A172 (cell line): ENCODE measurements at regions not wholly inside any gene's neighbourhood (a gene's known extent, or its start where the extent isn't known, plus 50 kb on each side); places are given as distances from the start of the nearest gene placed in this dataset.
"Not testable (repeated sequence)": the region's sequence is repeated elsewhere in the genome, so short reads cannot be mapped to it uniquely, and the experiment has no call there.

ENCODE experiments used
- DNase-seq: peaks from one replicate; pipeline ENCODE4 v3.0.0-alpha.2; 2015; ENCODE audit warnings: low spot score

- DNase-seq, result no peak
Measured at GRCh38 chr3:109995377-109995776, 658.0 kb upstream of the DPPA4 start.

DNA sequence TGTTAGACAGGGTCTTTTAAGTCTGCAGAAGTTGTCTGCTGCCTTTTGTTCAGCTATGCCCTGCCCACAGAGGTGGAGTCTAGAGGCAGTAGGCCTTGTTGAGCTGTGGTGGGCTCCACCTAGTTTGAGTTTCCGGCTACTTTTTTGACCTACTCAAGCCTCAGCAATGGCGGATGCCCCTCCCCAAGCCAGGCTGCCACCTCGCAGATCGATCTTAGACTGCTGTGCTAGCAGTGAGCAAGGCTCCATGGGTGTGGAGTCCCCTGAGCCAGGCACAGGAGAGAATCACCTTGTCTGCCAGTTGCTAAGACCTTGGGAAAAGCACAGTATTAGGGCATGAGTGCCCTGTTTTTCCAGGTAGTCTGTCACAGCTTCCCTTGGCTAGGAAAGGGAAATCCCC is 664.6 kb upstream of the DPPA4 start:
- DNase-seq, result not testable (repeated sequence)

DNA sequence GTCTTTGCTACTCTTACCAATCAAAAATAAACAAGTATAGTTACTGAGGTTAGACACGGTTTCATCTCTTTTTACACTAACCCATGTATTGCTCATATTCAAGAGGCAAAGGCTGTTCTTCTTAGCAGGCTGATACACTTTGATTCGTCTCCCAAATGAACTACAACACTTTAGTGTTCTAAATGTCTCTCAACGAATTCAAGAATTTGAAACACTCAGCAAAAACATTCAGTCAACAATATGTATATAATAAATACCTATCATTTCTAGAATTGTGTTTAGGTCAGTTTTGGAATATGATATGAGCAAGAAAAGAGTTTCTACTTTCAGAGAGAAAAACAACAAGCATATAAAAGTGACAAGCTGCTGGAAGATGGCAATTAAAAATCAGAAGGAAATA is 669.6 kb upstream of the DPPA4 start:
- no peak for DNase-seq

GRCh38 chr3:110015231-110015963 is 678.1 kb upstream of the DPPA4 start:
- DNase-seq, result no peak

DNA sequence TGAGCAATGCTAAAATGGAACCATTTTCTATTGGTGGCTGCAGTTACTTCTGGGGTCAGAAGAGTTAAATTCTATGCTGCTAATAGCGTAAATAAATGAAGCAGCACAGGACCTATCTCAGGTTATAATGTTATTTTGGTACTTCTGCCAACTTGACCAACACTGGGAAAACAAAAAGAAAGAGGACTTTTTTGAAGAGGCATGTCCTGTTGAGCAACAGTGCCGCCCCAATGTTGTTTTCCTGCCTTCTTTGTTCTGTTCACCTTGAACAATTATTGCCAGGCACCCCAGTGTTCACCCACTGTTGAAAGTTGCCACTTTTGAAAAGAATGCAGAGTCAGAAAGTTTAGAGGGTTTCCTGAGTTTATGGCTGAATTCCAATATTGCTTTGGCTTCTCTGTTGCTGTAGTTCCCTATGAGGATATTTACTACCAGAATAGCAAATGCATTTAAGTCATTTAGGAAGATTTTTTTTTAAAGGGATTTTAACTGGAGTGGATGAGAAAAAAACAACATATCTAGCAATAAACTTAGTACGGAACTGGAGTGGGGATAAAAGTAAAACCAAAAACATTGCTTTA is 679.0 kb upstream of the DPPA4 start:
- no peak for DNase-seq

DNA sequence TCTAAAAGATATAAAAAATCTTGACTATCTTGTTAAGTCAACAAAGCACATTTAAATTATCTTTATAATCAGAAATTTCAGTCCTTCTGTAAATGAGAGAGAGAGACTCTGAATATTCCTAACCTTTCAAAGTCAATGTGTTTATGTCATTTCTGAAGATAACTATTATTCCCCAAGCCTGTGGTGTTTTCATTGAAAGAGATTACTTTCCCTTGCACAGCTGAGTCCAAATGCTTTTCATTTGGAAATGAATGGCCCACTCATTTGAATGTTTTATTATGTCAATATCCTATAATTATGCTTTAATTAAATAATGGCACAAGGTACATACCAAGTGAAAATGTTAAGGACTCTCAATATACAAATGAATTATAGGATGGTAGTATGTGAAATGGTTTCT is 680.0 kb upstream of the DPPA4 start:
- no peak for DNase-seq

- DNase-seq, result no peak
Measured at GRCh38 chr3:110021659-110022058, 684.3 kb upstream of the DPPA4 start.

GRCh38 chr3:110023022-110023421 is 685.7 kb upstream of the DPPA4 start:
- DNase-seq, result not testable (repeated sequence)

DNA sequence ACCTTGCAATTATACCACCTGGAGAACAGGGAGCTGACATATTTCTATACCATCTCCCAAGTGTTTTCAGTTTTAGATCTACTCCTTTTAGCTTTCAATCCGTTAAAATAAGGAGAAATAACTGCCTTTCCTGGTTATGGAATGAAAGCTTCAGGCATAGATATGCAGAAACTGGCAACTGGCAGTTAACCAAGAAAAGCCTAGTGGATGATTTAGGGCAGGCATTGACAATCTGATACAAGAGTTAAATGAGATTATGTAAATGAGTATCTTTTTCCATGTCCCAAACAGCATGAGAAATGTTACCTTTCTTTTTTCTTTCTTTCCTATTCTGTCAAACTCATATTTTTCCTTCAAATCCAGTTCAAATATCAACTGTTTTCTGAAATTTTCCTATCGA is 689.1 kb upstream of the DPPA4 start:
- DNase-seq, result peak; percentile 7

DNA sequence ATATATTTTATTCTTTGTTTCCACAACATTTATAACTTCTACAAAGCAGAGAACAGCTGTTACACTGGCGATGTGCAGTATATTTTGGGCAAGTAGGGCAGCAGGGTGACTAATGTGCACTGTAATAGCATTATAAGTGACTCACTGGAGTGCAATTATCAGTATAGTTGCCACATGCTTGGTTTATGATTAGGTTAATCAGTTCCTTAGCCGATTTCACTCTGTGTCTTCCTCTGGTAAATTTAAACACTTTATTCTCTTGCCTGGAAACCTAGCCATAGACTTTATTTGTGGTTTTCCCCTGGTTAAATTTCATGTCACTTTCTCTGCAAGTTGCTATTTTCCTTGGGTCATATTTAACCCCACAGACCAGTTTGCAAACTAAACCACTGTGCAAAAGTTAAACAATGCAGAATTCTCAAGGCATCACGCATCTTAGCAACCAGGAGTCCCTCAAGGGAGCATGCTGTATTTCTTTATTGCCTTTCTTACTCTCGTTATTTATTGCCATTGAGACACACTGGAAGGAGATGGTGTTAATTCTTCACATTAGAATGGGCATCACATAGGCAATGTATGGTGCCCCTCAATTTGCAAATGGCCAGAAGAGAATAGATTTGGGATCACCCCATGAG is 690.2 kb upstream of the DPPA4 start:
- peak; percentile 76 for DNase-seq

- no peak for DNase-seq
Measured at GRCh38 chr3:110031975-110032374, 694.6 kb upstream of the DPPA4 start.

GRCh38 chr3:110059431-110059830 is 722.1 kb upstream of the DPPA4 start:
- no peak for DNase-seq

DNA sequence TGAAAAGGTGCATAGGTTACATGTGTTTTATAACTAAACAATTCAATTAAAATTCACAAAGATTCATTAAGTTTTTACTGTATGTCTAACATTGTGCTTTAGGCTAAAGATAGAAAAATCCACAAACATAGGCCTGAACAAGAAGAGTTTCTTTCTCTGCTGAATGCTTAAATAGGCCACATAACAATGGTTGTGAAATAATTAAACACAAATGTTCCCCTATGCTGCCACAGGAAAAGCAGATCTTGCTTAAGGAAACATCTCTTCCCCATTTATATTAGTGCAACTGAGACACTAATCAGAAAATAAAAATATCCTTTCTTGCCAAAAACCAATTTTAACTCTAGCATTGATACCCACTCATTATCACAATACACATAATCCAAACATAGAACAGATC is 725.4 kb upstream of the DPPA4 start:
- no peak for DNase-seq

GRCh38 chr3:110063178-110063577 is 725.8 kb upstream of the DPPA4 start:
- DNase-seq, result no peak

DNA sequence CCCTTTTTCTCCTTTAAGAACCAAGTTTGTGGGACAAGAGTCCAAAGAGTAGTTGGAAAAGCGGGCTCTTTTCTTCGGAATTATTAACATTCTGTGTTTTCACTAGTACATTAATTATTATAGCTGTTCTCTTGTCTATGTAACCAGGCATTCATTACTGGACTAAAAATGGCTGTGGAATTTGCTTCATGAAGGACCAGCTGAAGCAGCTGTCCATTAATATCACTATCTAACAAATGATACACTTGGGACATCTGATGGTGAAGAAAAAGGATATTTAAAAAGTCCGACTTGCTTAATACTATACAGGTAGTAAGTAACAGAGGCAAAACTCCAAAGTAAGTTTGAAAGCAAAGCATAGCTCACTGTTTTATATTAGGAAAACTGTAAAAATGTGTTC is 728.9 kb upstream of the DPPA4 start:
- no peak for DNase-seq

- DNase-seq, result no peak
Measured at GRCh38 chr3:110067527-110067926, 730.2 kb upstream of the DPPA4 start.

DNA sequence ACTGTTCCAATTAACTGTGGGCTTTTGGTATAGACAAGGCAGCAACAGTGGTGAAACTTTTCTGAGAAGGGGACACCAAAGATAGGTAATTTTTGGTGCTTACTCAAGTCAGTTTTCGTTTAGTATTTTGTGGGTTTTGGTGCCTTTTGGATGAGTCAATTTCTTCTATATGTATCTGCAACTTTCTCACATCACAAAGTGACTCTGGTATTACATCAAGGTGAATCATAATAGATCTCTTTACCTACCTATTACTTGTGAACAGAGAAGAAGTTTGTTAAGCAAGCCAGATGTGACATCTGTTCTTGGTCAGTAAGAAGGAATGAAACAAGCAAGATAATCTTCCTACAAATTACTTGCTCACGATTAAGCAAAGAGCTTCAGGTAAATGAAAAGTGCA is 732.4 kb upstream of the DPPA4 start:
- DNase-seq, result no peak

DNA sequence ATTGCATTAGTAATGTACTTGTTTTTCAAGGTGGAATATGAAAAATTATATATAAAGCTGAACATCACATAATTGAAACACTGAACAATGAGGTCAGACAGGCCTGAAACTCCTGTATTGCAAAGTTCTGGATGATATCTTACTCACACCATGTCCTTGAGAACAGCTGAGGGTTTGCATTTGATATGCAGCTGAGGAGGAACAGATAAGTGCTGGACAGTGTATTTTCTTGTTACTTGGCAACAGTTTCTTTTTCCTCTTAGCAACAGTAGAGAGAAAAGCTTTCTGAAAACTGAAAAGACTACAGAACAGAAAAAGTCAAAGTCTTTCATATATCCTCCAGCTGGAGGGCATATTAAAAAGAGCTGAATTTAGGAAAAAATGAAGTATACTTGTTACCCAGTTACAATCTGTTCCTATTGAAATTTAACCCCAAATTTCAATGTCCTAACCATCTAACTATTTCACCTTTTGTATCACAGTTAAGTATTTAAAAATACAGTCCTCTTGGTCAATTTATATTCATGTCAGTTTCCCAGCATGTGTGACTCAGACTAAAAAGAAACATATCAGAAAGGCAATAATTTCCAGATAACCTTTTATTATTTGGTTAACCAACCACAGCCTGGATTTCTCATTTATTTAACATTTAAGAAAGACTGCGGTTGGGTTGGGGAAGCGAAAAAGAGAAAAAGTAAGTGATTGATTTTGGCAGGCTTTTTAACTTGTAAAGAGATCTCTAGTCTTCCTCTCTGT is 733.0 kb upstream of the DPPA4 start:
- DNase-seq, result no peak

GRCh38 chr3:110074095-110074494 is 736.7 kb upstream of the DPPA4 start:
- no peak for DNase-seq

GRCh38 chr3:110077093-110077492 is 739.7 kb upstream of the DPPA4 start:
- no peak for DNase-seq

- no peak for DNase-seq
Measured at GRCh38 chr3:110093411-110093810, 756.1 kb upstream of the DPPA4 start.

DNA sequence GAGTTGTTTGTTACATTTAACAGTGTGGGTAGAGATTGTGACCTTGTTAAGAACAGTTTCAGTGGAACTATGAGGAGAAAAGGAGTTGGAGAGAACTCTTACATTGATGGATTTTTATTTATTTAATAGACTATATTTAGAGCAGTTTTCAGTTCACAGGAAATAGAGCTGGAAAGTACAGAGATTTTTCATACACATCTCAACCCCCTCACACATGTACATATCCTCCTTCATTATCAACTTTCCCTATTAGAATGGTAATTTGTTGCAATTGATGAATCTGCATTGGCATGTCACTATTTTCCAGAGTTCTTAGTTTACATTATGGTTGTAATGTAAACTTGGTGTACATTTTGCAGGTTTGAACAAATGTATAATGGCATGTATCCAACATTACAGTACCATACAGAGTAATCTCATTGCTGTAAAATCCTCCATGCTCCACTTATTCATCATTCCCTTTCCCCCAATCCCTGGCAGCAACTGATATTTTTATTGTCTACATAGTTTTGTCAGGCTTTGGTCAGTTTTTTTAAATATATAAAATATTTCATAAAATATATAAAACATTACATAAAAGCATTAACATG is 756.6 kb upstream of the DPPA4 start:
- DNase-seq, result no peak
